ENCODE measurements at regions not wholly inside any gene's neighbourhood (a gene's known extent, or its start where the extent isn't known, plus 50 kb on each side); places are given as distances from the start of the nearest gene placed in this dataset.
A peak's percentile ranks its signal among the peaks of the same experiment; 100 is the strongest.

GRCh38 chr11:22567759-22568158, 57.9 kb downstream of the FANCF start:
- intact Hi-C loops (cut with DNase I) = no loop called here
- Histone ChIP-seq H3K4me1 (no peaks in the 10 kb centered on the region), H3K9me3 (no peaks in the 10 kb centered on the region), H3K4me3 (no peak overlapping the region), H3K27ac (no peak overlapping the region), H3K36me3 (no peaks in the 10 kb centered on the region), H3K27me3 (no peaks in the 10 kb centered on the region)
- no peak for ATAC-seq
- peak in 1 of 4 donors; percentile 28 for DNase-seq
- TF ChIP-seq, protein P1, sequence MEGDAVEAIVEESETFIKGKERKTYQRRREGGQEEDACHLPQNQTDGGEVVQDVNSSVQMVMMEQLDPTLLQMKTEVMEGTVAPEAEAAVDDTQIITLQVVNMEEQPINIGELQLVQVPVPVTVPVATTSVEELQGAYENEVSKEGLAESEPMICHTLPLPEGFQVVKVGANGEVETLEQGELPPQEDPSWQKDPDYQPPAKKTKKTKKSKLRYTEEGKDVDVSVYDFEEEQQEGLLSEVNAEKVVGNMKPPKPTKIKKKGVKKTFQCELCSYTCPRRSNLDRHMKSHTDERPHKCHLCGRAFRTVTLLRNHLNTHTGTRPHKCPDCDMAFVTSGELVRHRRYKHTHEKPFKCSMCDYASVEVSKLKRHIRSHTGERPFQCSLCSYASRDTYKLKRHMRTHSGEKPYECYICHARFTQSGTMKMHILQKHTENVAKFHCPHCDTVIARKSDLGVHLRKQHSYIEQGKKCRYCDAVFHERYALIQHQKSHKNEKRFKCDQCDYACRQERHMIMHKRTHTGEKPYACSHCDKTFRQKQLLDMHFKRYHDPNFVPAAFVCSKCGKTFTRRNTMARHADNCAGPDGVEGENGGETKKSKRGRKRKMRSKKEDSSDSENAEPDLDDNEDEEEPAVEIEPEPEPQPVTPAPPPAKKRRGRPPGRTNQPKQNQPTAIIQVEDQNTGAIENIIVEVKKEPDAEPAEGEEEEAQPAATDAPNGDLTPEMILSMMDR (IDR thresholded peaks at IDR 0.05) = no peak

- TF ChIP-seq, protein P1 (IDR thresholded peaks at IDR 0.05) = no peak
- Histone ChIP-seq H3K36me3 (no peaks in the 10 kb centered on the region), H3K27ac (no peak overlapping the region), H3K27me3 (no peaks in the 10 kb centered on the region), H3K9me3 (no peaks in the 10 kb centered on the region), H3K4me3 (no peak overlapping the region), H3K4me1 (no peaks in the 10 kb centered on the region)
- intact Hi-C loops (cut with DNase I) = no loop called here
- DNase-seq = no peak
- no peak for ATAC-seq
These were observed 59.3 kb downstream of the FANCF start for GRCh38 chr11:22566293-22566692.

GRCh38 chr11:22561283-22561682, 64.3 kb downstream of the FANCF start:
- no peak for DNase-seq
- Histone ChIP-seq H3K4me3 (no peak overlapping the region), H3K36me3 (no peaks in the 10 kb centered on the region), H3K9me3 (no peaks in the 10 kb centered on the region), H3K27ac (no peak overlapping the region), H3K4me1 (no peaks in the 10 kb centered on the region), H3K27me3 (no peaks in the 10 kb centered on the region)
- TF ChIP-seq, protein P1 (IDR thresholded peaks at IDR 0.05) = no peak
- ATAC-seq = no peak
- intact Hi-C loops (cut with DNase I) = no loop called here

GRCh38 chr11:22559416-22559815, 66.2 kb downstream of the FANCF start:
- no peaks in the 10 kb centered on the region for H3K9me3 ChIP-seq
- ATAC-seq (no peak), DNase-seq (no peak)
- no peak overlapping the region for H3K27ac ChIP-seq
- no peak overlapping the region for H3K4me3 ChIP-seq
- no peaks in the 10 kb centered on the region for H3K4me1 ChIP-seq
- H3K27me3 ChIP-seq = no peaks in the 10 kb centered on the region
- no peaks in the 10 kb centered on the region for H3K36me3 ChIP-seq
- TF ChIP-seq, protein P1 (IDR thresholded peaks at IDR 0.05) = no peak
- intact Hi-C loops (cut with DNase I) = no loop called here

DNA sequence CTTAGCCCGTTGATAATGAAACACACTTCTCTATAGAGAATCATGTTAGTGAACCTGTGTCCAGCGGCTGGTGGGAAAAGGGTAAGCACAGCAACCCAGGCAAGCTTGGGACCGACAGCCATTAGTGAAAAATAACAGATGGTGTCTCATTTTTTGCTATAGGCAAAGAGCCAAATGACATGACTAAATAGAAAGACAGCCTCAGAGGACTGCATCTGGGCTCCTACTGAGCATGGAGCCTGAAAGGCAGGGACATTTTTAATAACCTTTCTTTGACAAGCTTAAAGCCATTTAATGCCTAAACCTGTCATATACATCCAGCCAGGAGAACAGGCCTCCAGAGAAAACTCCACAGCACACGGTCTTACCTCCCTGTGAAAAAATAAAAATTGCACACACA, 67.0 kb downstream of the FANCF start:
- ATAC-seq = no peak
- Histone ChIP-seq H3K27me3 (no peaks in the 10 kb centered on the region), H3K27ac (no peak overlapping the region), H3K4me3 (no peak overlapping the region), H3K4me1 (no peaks in the 10 kb centered on the region), H3K9me3 (no peaks in the 10 kb centered on the region), H3K36me3 (no peaks in the 10 kb centered on the region)
- intact Hi-C loops (cut with DNase I) = no loop called here
- TF ChIP-seq, protein P1 (IDR thresholded peaks at IDR 0.05) = no peak
- no peak for DNase-seq
